22Rv1 (cell line): ENCODE measurements at regions not wholly inside any gene's neighbourhood (a gene's known extent, or its start where the extent isn't known, plus 50 kb on each side); places are given as distances from the start of the nearest gene placed in this dataset.

Experiments
- ZFX ChIP-seq: fragments of 450-650 bp; IDR thresholded peaks from 2 replicates; pipeline ENCODE4 v1.6.1; 2017; ENCODE audit warnings: antibody characterized with exemption, borderline replicate concordance
- TF ChIP-seq, protein P1 (sequence below): fragments of 450-650 bp; IDR thresholded peaks from 2 replicates; pipeline ENCODE4 v1.5.1; 2017; ENCODE audit warnings: mild to moderate bottlenecking

DNA sequence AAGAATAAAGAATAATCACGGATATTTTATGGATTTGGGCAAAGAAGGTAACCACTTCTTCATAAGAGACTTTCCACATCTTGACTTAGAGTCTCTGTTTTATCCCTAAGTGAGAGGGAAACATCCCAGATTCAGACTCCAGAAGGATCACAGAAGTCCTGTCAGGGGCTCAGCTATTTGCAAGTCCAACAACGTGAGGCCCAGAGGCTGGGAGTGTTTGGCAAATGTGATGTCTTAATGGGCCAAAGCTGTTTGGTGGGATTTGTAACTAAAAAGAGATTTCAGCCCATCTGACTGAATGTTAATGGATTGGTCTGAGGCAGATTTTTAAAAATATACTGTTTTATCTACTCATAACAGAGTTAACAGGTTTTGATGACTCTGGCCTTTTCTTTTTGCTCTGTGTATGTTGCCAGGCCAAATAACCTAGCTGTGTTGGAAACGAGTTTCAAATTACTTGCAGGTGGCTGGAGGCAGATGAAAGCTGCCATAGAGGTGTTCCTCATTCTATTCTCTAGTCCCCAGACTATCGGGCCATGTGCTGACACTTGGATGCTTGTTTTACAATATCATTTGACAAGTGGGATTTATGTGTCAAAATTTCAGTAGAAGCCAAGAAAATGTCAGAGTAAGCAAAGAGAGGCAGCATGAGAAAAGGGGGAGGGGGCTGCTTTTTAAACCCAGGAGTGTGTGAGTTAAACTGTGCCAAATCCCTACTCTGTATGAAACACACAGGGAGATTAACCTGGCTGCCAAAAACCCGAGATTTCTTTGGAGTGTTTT, 330.9 kb downstream of the DCHS2 start:
- TF ChIP-seq, protein P1, sequence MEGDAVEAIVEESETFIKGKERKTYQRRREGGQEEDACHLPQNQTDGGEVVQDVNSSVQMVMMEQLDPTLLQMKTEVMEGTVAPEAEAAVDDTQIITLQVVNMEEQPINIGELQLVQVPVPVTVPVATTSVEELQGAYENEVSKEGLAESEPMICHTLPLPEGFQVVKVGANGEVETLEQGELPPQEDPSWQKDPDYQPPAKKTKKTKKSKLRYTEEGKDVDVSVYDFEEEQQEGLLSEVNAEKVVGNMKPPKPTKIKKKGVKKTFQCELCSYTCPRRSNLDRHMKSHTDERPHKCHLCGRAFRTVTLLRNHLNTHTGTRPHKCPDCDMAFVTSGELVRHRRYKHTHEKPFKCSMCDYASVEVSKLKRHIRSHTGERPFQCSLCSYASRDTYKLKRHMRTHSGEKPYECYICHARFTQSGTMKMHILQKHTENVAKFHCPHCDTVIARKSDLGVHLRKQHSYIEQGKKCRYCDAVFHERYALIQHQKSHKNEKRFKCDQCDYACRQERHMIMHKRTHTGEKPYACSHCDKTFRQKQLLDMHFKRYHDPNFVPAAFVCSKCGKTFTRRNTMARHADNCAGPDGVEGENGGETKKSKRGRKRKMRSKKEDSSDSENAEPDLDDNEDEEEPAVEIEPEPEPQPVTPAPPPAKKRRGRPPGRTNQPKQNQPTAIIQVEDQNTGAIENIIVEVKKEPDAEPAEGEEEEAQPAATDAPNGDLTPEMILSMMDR, result no peak
- no peak for TF ChIP-seq ZFX
